ENCODE measurements at regions not wholly inside any gene's neighbourhood (a gene's known extent, or its start where the extent isn't known, plus 50 kb on each side); places are given as distances from the start of the nearest gene placed in this dataset.

DNA sequence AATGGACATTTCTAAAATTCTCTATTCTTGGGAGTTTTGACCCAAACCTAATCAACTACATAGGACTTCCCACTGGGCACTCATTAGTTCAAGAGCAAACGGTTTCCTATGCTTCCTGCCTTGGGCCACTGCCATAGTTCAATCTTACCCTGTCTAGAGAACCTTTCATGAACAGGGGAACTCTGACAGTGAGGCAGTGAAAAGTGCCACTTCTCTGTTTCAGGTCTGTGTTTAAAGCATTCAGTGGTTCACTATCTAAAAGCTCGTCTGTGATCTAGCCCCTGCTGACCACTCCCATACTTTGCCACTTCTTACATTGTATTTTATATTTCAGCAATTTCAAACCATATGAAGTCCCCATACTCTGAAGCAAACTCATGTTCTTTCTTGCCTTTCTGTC is 122.7 kb upstream of the IGF1 start:
- TF ChIP-seq, protein P1, sequence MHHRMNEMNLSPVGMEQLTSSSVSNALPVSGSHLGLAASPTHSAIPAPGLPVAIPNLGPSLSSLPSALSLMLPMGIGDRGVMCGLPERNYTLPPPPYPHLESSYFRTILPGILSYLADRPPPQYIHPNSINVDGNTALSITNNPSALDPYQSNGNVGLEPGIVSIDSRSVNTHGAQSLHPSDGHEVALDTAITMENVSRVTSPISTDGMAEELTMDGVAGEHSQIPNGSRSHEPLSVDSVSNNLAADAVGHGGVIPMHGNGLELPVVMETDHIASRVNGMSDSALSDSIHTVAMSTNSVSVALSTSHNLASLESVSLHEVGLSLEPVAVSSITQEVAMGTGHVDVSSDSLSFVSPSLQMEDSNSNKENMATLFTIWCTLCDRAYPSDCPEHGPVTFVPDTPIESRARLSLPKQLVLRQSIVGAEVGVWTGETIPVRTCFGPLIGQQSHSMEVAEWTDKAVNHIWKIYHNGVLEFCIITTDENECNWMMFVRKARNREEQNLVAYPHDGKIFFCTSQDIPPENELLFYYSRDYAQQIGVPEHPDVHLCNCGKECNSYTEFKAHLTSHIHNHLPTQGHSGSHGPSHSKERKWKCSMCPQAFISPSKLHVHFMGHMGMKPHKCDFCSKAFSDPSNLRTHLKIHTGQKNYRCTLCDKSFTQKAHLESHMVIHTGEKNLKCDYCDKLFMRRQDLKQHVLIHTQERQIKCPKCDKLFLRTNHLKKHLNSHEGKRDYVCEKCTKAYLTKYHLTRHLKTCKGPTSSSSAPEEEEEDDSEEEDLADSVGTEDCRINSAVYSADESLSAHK (tag by site-specific recombination; IDR thresholded peaks at IDR 0.05) = no peak
- TF ChIP-seq, protein P2, sequence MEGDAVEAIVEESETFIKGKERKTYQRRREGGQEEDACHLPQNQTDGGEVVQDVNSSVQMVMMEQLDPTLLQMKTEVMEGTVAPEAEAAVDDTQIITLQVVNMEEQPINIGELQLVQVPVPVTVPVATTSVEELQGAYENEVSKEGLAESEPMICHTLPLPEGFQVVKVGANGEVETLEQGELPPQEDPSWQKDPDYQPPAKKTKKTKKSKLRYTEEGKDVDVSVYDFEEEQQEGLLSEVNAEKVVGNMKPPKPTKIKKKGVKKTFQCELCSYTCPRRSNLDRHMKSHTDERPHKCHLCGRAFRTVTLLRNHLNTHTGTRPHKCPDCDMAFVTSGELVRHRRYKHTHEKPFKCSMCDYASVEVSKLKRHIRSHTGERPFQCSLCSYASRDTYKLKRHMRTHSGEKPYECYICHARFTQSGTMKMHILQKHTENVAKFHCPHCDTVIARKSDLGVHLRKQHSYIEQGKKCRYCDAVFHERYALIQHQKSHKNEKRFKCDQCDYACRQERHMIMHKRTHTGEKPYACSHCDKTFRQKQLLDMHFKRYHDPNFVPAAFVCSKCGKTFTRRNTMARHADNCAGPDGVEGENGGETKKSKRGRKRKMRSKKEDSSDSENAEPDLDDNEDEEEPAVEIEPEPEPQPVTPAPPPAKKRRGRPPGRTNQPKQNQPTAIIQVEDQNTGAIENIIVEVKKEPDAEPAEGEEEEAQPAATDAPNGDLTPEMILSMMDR (tag by site-specific recombination; IDR thresholded peaks at IDR 0.05) = no peak
